PC-3 (cell line): ENCODE measurements at regions not wholly inside any gene's neighbourhood (a gene's known extent, or its start where the extent isn't known, plus 50 kb on each side); places are given as distances from the start of the nearest gene placed in this dataset.
A peak's percentile ranks its signal among the peaks of the same experiment; 100 is the strongest.

ENCODE experiments used
- ATAC-seq: fragments of 200-7000 bp; cut with Tn5 transposase; 2 replicates; pipeline ENCODE4 v1.9.1; 2020; ENCODE audit warnings: mild to moderate bottlenecking, moderate library complexity
- BruUV-seq: library from RNA; stranded (reverse); fragments of 400-500 nt; replicated peaks from 2 replicates; lab custom pipeline; 2021; lab: Mats Ljungman, UMichigan
- CTCF ChIA-PET: fragments of 300-600 bp; sonication (Branson Sonifier 250); formaldehyde crosslinking; loops from one replicate; lab custom pipeline; 2022; ENCODE audit warnings: antibody characterized with exemption; lab: Charles Lee
- POLR2A ChIA-PET: fragments of 300-600 bp; sonication (Branson Sonifier 250); formaldehyde crosslinking; loops from one replicate; lab custom pipeline; 2022; ENCODE audit warnings: antibody characterized with exemption; ENCODE audit not compliant: unreplicated experiment; lab: Charles Lee
- DNase-seq: peaks from one replicate; pipeline ENCODE4 v3.0.0-alpha.2; 2015
- H2AFZ ChIP-seq: fragments of 300-600 bp; sonication (generic); 2 replicates; pipeline ENCODE4 v1.6.0; 2016; ENCODE audit warnings: antibody characterized with exemption, low read length
- H3F3A ChIP-seq: fragments of 300-600 bp; sonication (generic); one replicate; pipeline ENCODE4 v1.6.0; 2017; ENCODE audit warnings: antibody characterized with exemption, low read length, control low read depth, mild to moderate bottlenecking; ENCODE audit not compliant: unreplicated experiment
- H3K27ac ChIP-seq: fragments of 300-600 bp; sonication (generic); 2 replicates; pipeline ENCODE4 v1.5.1; 2016; ENCODE audit warnings: mild to moderate bottlenecking, low read length
- H3K27me3 ChIP-seq: fragments of 300-600 bp; sonication (generic); 2 replicates; pipeline ENCODE4 v1.6.1; 2016; ENCODE audit warnings: low read length, mixed read lengths
- H3K36me3 ChIP-seq: fragments of 300-600 bp; sonication (generic); 2 replicates; pipeline ENCODE4 v1.6.1; 2016; ENCODE audit warnings: low read depth, mixed run types, low read length, mixed read lengths
- H3K4me1 ChIP-seq: fragments of 300-600 bp; sonication (generic); 2 replicates; pipeline ENCODE4 v1.5.1; 2016; ENCODE audit warnings: low read length; ENCODE audit not compliant: insufficient read depth
- H3K4me2 ChIP-seq: fragments of 300-600 bp; sonication (generic); 2 replicates; pipeline ENCODE4 v1.6.0; 2016; ENCODE audit warnings: low read length
- H3K4me3 ChIP-seq: fragments of 300-600 bp; sonication (generic); 2 replicates; pipeline ENCODE4 v1.5.1; 2016; ENCODE audit warnings: mild to moderate bottlenecking, low read length, mixed read lengths
- H3K79me2 ChIP-seq: fragments of 300-600 bp; sonication (generic); 2 replicates; pipeline ENCODE4 v1.6.1; 2017; ENCODE audit warnings: low read length, mixed read lengths
- H3K9ac ChIP-seq: fragments of 300-600 bp; sonication (generic); 2 replicates; pipeline ENCODE4 v1.6.0; 2016; ENCODE audit warnings: mild to moderate bottlenecking, low read length
- H3K9me2 ChIP-seq: fragments of 300-600 bp; sonication (generic); replicated peaks from 2 replicates; pipeline ENCODE4 v1.6.1; 2016; ENCODE audit warnings: mixed run types, low read length, mixed read lengths
- H3K9me3 ChIP-seq: fragments of 300-600 bp; sonication (generic); 2 replicates; pipeline ENCODE4 v1.6.1; 2016; ENCODE audit warnings: low read length, mixed read lengths
- H4K20me1 ChIP-seq: fragments of 300-600 bp; sonication (generic); 2 replicates; pipeline ENCODE4 v1.6.1; 2016; ENCODE audit warnings: low read length, mixed read lengths
- CTCF ChIP-seq: fragments of 300-600 bp; sonication (generic); conservative IDR thresholded peaks from 2 replicates; pipeline ENCODE4 v1.5.1; 2017; ENCODE audit warnings: antibody characterized with exemption, low read depth, mild to moderate bottlenecking, low read length
- EZH2 ChIP-seq: fragments of 300-600 bp; sonication (generic); IDR thresholded peaks from one replicate; pipeline ENCODE4 v1.6.1; 2017; ENCODE audit warnings: antibody characterized with exemption, mild to moderate bottlenecking, low read length; ENCODE audit not compliant: unreplicated experiment
- EZH2phosphoT487 ChIP-seq: fragments of 300-600 bp; sonication (generic); IDR thresholded peaks from 2 replicates; pipeline ENCODE4 v1.6.1; 2018; ENCODE audit warnings: mild to moderate bottlenecking, antibody characterized with exemption, low read length, borderline replicate concordance
- intact Hi-C: fragments of 100-400 bp; cut with micrococcal nuclease; formaldehyde crosslinking; loops from 2 replicates; pipeline ENCODE4 v1.9.0; 2023

- H4K20me1 ChIP-seq: no peaks in the 10 kb centered on the region
- H3K79me2 ChIP-seq: no peaks in the 10 kb centered on the region
- no peaks in the 10 kb centered on the region for H3K36me3 ChIP-seq
- no peaks in the 10 kb centered on the region for H3F3A ChIP-seq
- TF ChIP-seq EZH2phosphoT487 (no peak), EZH2 (no peak), CTCF (no peak)
- peak; percentile 71 for DNase-seq
- no peak overlapping the region for H3K4me2 ChIP-seq
- H3K4me1 ChIP-seq: peaks cover 5% of the 10 kb centered on the region
- ChIA-PET CTCF (no interaction called here), POLR2A (interaction anchor here (0.7 kb wide), 1 partner anchor 236 kb away, joined by 4 read pairs; no protein-coding TSS in a partner anchor)
- H3K4me3 ChIP-seq: no peak overlapping the region
- no peak overlapping the region for H3K27ac ChIP-seq
- no peak overlapping the region for H2AFZ ChIP-seq
- no peaks in the 10 kb centered on the region for H3K9me3 ChIP-seq
- 0 out of 2 replicates have a peak, but pooled peaks have one; percentile 48 for ATAC-seq
- H3K27me3 ChIP-seq: no peaks in the 10 kb centered on the region
- H3K9ac ChIP-seq: no peak overlapping the region
- intact Hi-C loops: no loop called here
- no TSS peak for BruUV-seq
- H3K9me2 ChIP-seq: no peaks in the 10 kb centered on the region
These were observed 83.2 kb downstream of the FUNDC1 start for GRCh38 chrX:44459501-44459900.

- H3K4me3 ChIP-seq: no peak overlapping the region
- DNase-seq (no peak), ATAC-seq (no peak)
- no peak overlapping the region for H2AFZ ChIP-seq
- POLR2A ChIA-PET: no interaction called here
- H3K79me2 ChIP-seq: no peaks in the 10 kb centered on the region
- no peak overlapping the region for H3K9ac ChIP-seq
- no peaks in the 10 kb centered on the region for H4K20me1 ChIP-seq
- no peak overlapping the region for H3K27ac ChIP-seq
- CTCF ChIA-PET: no interaction called here
- no peak for TF ChIP-seq EZH2phosphoT487
- no peak for TF ChIP-seq CTCF
- no peak for TF ChIP-seq EZH2
- no TSS peak for BruUV-seq
- no peak overlapping the region for H3K4me2 ChIP-seq
- intact Hi-C loops: no loop called here
- H3K4me1 ChIP-seq: peaks cover 5% of the 10 kb centered on the region
- H3K27me3 ChIP-seq: no peaks in the 10 kb centered on the region
- H3K9me3 ChIP-seq: no peaks in the 10 kb centered on the region
- H3F3A ChIP-seq: no peaks in the 10 kb centered on the region
- H3K9me2 ChIP-seq: no peaks in the 10 kb centered on the region
- no peaks in the 10 kb centered on the region for H3K36me3 ChIP-seq
These were observed 86.0 kb downstream of the FUNDC1 start for GRCh38 chrX:44456685-44457084.

- DNase-seq (no peak), ATAC-seq (no peak)
- Histone ChIP-seq H3K79me2 (no peaks in the 10 kb centered on the region), H3F3A (no peaks in the 10 kb centered on the region), H4K20me1 (no peaks in the 10 kb centered on the region), H3K4me2 (no peak overlapping the region), H2AFZ (no peak overlapping the region), H3K27me3 (no peaks in the 10 kb centered on the region), H3K36me3 (no peaks in the 10 kb centered on the region), H3K9me3 (no peaks in the 10 kb centered on the region), H3K9ac (no peak overlapping the region), H3K9me2 (no peaks in the 10 kb centered on the region), H3K27ac (no peak overlapping the region), H3K4me3 (no peak overlapping the region), H3K4me1 (no peaks in the 10 kb centered on the region)
- TF ChIP-seq EZH2 (no peak), CTCF (no peak), EZH2phosphoT487 (no peak)
- ChIA-PET POLR2A (interaction anchor here (0.7 kb wide), 1 partner anchor 12 kb away, joined by 3 read pairs; no protein-coding TSS in a partner anchor), CTCF (no interaction called here)
- BruUV-seq: no TSS peak
- intact Hi-C loops: no loop called here
These were observed 91.6 kb downstream of the FUNDC1 start for GRCh38 chrX:44451056-44451455.
